ENCODE measurements at regions not wholly inside any gene's neighbourhood (a gene's known extent, or its start where the extent isn't known, plus 50 kb on each side); places are given as distances from the start of the nearest gene placed in this dataset.
A peak's percentile ranks its signal among the peaks of the same experiment; 100 is the strongest.

DNA sequence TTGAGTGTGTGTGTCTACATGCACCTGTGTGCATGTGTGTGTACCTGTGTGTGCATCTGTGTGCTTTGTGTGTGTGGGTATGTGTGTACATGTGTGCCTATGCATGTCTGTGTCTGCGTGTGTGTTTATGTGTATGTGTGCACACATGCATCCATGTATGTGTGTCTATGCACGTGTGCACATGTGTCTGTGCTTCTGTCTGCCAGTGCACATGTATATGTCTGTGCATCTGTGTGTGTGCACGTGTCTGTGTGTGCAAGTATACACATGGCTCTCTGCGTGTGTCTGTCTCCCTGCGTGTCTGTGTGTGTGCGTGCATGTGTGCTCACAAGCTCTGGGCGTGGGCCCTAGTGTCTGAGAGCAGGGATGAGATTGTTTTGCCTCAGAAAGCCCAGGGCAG lies 85.3 kb upstream of the SEC14L1 start:
- Histone ChIP-seq H3K79me1 (ENCODE audit: low read depth in 1 of 2, low read length in 2 of 2) (no peaks in the 10 kb centered on the region), H3K9me1 (ENCODE audit: insufficient read depth, low read length) (no peaks in the 10 kb centered on the region), H3K18ac (ENCODE audit: low read depth, low read length) (no peak overlapping the region), H2BK5ac (ENCODE audit: low read depth, low read length, poor library complexity, severe bottlenecking) (no peak overlapping the region), H2BK15ac (ENCODE audit: low read depth, low read length) (no peak overlapping the region), H2BK120ac (ENCODE audit: low read depth, low read length) (no peak overlapping the region), H2AFZ (replicated peaks; ENCODE audit: low read length, poor library complexity) (peak overlapping the region; percentile 33), H3K4me2 (ENCODE audit: low read depth, low read length) (no peak overlapping the region), H3K4me3 (ENCODE audit: insufficient read depth, low read depth, low read length) (no peak overlapping the region), H3K4ac (ENCODE audit: low read depth, low read length) (no peak overlapping the region), H4K91ac (ENCODE audit: insufficient read depth, low read depth, low read length) (no peak overlapping the region), H3K14ac (replicated peaks; ENCODE audit: low read depth, low read length) (no peak overlapping the region), H3K27me3 (ENCODE audit: control insufficient read depth, insufficient read depth, low read length) (peaks cover 52% of the 10 kb centered on the region), H4K5ac (ENCODE audit: low read depth, low read length) (no peak overlapping the region), H2BK20ac (ENCODE audit: low read depth, low read length) (no peak overlapping the region), H2AK5ac (ENCODE audit: low read depth, low read length) (no peak overlapping the region), H4K8ac (ENCODE audit: low read depth in 2 of 2, low read length in 2 of 2) (no peak overlapping the region), H3K23ac (ENCODE audit: low read depth, low read length) (no peak overlapping the region), H2AK9ac (replicated peaks; ENCODE audit: low read depth, low read length, poor library complexity) (no peak overlapping the region), H3K56ac (ENCODE audit: extremely low read depth, insufficient read depth, low read length) (no peak overlapping the region), H3K27ac (ENCODE audit: insufficient read depth, low read length) (no peak overlapping the region), H3K9me3 (ENCODE audit: control insufficient read depth, insufficient read depth, low read length) (no peaks in the 10 kb centered on the region), H3K4me1 (ENCODE audit: control insufficient read depth, insufficient read depth, low read length) (no peaks in the 10 kb centered on the region), H4K20me1 (ENCODE audit: insufficient read depth, low read length) (no peaks in the 10 kb centered on the region), H3K9ac (ENCODE audit: low read depth, low read length) (no peak overlapping the region), H3K36me3 (ENCODE audit: control insufficient read depth, insufficient read depth, low read length) (no peaks in the 10 kb centered on the region)
- intact Hi-C loops (cut with micrococcal nuclease): loop anchor here (5.0 kb wide), 2 partner anchors 43 to 318 kb away; partner anchors contain the start of genes MFSD11 and SRSF2
- 52% methylated on average over 2 of the region's 7 CpGs; no CpG with 5 or more reads in 1 of the 2 experiments for WGBS, 2 experiments (ENCODE audit: extremely low coverage in 2 of 2, insufficient read length in 1 of 2)
- no peak for ATAC-seq (ENCODE audit: low read depth)
- in situ Hi-C loops (cut with MboI; ENCODE audit: low sequenced_read_pairs): no loop called here
- dilution Hi-C loops (cut with HindIII; ENCODE audit: low sequenced_read_pairs, unreplicated experiment): no loop called here
- BruUV-seq (replicated peaks): no TSS peak
- TF ChIP-seq, protein P1, sequence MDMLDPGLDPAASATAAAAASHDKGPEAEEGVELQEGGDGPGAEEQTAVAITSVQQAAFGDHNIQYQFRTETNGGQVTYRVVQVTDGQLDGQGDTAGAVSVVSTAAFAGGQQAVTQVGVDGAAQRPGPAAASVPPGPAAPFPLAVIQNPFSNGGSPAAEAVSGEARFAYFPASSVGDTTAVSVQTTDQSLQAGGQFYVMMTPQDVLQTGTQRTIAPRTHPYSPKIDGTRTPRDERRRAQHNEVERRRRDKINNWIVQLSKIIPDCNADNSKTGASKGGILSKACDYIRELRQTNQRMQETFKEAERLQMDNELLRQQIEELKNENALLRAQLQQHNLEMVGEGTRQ (IDR thresholded peaks at IDR 0.05; ENCODE audit: low read depth, low read length): no peak
- TF ChIP-seq SMC3 (IDR thresholded peaks at IDR 0.05; ENCODE audit: low read depth, low read length) (no peak), CTCF (conservative IDR thresholded peaks at IDR 0.05; ENCODE audit: low read depth, low read length) (no peak), RCOR1 (IDR thresholded peaks at IDR 0.05; ENCODE audit: insufficient replicate concordance, low read length) (no peak), MAZ (IDR thresholded peaks at IDR 0.05; ENCODE audit: borderline replicate concordance, low read depth, low read length) (no peak), RAD21 (IDR thresholded peaks at IDR 0.05; ENCODE audit: low read length) (no peak), MXI1 (IDR thresholded peaks at IDR 0.05; ENCODE audit: borderline replicate concordance, low read depth, low read length) (no peak), RFX5 (IDR thresholded peaks at IDR 0.05; ENCODE audit: low read depth, low read length) (no peak), CEBPB (IDR thresholded peaks at IDR 0.05; ENCODE audit: low read depth, low read length) (no peak), FOS (IDR thresholded peaks at IDR 0.05; ENCODE audit: low read depth, low read length) (no peak), POLR2A (IDR thresholded peaks at IDR 0.05; ENCODE audit: low read depth, low read length) (no peak), CHD1 (IDR thresholded peaks at IDR 0.05; ENCODE audit: low read depth, low read length) (no peak), BHLHE40 (IDR thresholded peaks at IDR 0.05; ENCODE audit: low read depth, low read length) (no peak), NFE2L2 (IDR thresholded peaks at IDR 0.05; ENCODE audit: low read depth, low read length) (no peak), MAFK (IDR thresholded peaks at IDR 0.05; ENCODE audit: low read depth, low read length) (no peak)
- TF ChIP-seq, protein P2, sequence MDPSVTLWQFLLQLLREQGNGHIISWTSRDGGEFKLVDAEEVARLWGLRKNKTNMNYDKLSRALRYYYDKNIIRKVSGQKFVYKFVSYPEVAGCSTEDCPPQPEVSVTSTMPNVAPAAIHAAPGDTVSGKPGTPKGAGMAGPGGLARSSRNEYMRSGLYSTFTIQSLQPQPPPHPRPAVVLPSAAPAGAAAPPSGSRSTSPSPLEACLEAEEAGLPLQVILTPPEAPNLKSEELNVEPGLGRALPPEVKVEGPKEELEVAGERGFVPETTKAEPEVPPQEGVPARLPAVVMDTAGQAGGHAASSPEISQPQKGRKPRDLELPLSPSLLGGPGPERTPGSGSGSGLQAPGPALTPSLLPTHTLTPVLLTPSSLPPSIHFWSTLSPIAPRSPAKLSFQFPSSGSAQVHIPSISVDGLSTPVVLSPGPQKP (IDR thresholded peaks at IDR 0.05; ENCODE audit: borderline replicate concordance, low read depth, low read length): no peak
- no peak for DNase-seq
- POLR2A ChIA-PET (ENCODE audit: unreplicated experiment): no interaction called here
- CTCF ChIA-PET: interaction anchor here (0.9 to 3.0 kb wide), 3 partner anchors 10 to 187 kb away, joined by 3 to 32 read pairs (median 10); partner anchors contain the start of gene MGAT5B

All from IMR-90 (cell line).